ENCODE measurements at regions not wholly inside any gene's neighbourhood (a gene's known extent, or its start where the extent isn't known, plus 50 kb on each side); places are given as distances from the start of the nearest gene placed in this dataset.

DNA sequence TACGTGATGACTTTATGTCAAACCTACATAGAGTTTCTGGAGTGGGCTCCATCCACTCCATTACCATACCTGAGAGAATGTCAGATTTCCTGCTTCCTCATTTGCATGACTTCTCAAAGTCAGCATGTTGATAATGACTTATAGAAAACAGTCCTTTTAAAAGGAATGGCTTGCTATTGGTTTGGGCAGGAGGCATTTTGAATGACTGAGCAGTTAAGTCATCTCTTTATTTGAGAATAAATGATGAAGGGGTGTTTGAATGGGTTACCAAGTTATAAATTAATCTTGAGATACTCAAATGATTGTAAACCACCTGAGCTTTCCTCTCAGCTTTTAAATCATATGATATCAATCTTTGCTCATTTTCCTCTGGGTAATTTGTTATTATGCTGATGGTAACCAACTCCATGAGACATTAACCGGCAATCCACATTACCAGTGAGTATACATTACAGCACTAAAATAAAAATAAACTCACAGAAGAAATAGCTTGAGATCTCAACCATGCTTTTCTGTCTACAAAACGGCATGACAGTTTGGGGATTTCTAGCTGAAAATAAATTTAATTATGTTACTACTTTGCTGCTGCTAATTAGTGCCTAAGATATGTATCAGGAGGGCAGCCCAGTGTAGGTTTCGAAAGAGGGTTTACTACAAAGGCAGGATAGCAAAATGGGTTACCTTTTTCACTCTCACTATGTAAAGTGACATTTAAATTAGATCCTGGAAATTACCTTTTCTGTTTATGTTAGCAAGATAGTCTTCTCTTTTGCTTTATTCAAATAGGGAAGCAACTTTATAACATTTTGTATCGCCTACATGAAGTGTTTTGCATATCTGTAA is 78.8 kb downstream of the RPS12 start:
- 87% methylated on average over 5 of the region's 5 CpGs for WGBS
- intact Hi-C loops (cut with DNase I), result no loop called here

GRCh38 chr6:132893772-132894490 is 79.6 kb downstream of the RPS12 start:
- Histone ChIP-seq H3K27ac (replicated peaks in 1 of 4) (no peak overlapping the region), H3K4me3 (no peak overlapping the region), H3K4me1 (no peaks in the 10 kb centered on the region), H3K36me3 (no peaks in the 10 kb centered on the region), H3K9me3 (peaks cover 0 to 3% (median 0%) of the 10 kb centered on the region in 4 donors), H3K27me3 (no peaks in the 10 kb centered on the region)
- TF ChIP-seq EP300 (IDR thresholded peaks at IDR 0.05), result no peak
- TF ChIP-seq, protein P1, sequence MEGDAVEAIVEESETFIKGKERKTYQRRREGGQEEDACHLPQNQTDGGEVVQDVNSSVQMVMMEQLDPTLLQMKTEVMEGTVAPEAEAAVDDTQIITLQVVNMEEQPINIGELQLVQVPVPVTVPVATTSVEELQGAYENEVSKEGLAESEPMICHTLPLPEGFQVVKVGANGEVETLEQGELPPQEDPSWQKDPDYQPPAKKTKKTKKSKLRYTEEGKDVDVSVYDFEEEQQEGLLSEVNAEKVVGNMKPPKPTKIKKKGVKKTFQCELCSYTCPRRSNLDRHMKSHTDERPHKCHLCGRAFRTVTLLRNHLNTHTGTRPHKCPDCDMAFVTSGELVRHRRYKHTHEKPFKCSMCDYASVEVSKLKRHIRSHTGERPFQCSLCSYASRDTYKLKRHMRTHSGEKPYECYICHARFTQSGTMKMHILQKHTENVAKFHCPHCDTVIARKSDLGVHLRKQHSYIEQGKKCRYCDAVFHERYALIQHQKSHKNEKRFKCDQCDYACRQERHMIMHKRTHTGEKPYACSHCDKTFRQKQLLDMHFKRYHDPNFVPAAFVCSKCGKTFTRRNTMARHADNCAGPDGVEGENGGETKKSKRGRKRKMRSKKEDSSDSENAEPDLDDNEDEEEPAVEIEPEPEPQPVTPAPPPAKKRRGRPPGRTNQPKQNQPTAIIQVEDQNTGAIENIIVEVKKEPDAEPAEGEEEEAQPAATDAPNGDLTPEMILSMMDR (IDR thresholded peaks at IDR 0.05), result no peak
- TF ChIP-seq POLR2AphosphoS5 (IDR thresholded peaks at IDR 0.05), result no peak
- no peak for TF ChIP-seq POLR2A (IDR thresholded peaks at IDR 0.05; ENCODE audit: low read depth)
- DNase-seq (ENCODE audit: extremely low spot score), result no peak
- intact Hi-C loops (cut with DNase I), result no loop called here
- 73% methylated on average over 8 of the region's 8 CpGs for WGBS

More for the DNA sequence above, 78.8 kb downstream of the RPS12 start:
- DNase-seq (ENCODE audit: extremely low spot score), result no peak
- no peaks in the 10 kb centered on the region for H3K4me1 ChIP-seq
- H3K27me3 ChIP-seq, result no peaks in the 10 kb centered on the region
- H3K4me3 ChIP-seq, result no peak overlapping the region
- H3K27ac ChIP-seq (replicated peaks in 1 of 4), result no peak overlapping the region
- TF ChIP-seq POLR2AphosphoS5 (IDR thresholded peaks at IDR 0.05), result no peak
- TF ChIP-seq, protein P1 (IDR thresholded peaks at IDR 0.05), result no peak
- TF ChIP-seq POLR2A (IDR thresholded peaks at IDR 0.05; ENCODE audit: low read depth), result no peak
- no peak for TF ChIP-seq EP300 (IDR thresholded peaks at IDR 0.05)
- H3K36me3 ChIP-seq, result no peaks in the 10 kb centered on the region
- H3K9me3 ChIP-seq, result peaks cover 0 to 3% (median 0%) of the 10 kb centered on the region in 4 donors

DNA sequence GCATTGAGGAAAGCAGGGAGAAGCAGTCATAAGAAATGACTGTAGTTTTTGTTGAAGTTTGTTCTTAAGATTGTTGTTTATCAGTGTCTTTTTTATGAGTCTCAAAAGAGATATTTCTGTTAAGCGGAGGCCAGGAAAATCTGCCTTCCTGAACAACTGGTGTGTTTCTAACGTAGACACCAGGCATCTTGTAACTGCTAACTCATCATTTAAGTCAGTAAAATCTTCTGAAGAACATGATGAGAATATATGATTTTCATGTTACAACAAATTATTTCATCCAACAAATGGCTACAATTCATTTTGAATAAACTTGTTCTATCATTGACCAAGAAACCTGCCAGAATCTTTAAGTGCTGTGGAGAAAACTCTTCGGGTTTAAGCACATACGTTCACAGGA is 84.0 kb downstream of the RPS12 start:
- TF ChIP-seq POLR2A (IDR thresholded peaks at IDR 0.05; ENCODE audit: low read depth) (no peak), POLR2AphosphoS5 (IDR thresholded peaks at IDR 0.05) (no peak), EP300 (IDR thresholded peaks at IDR 0.05) (no peak)
- TF ChIP-seq, protein P1 (IDR thresholded peaks at IDR 0.05), result no peak
- no peak overlapping the region for H3K4me3 ChIP-seq
- intact Hi-C loops (cut with DNase I), result no loop called here
- DNase-seq (ENCODE audit: extremely low spot score), result no peak
- no peaks in the 10 kb centered on the region for H3K36me3 ChIP-seq
- H3K9me3 ChIP-seq, result no peaks in the 10 kb centered on the region
- H3K27ac ChIP-seq (replicated peaks in 1 of 4), result no peak overlapping the region
- H3K4me1 ChIP-seq, result peaks cover 0 to 10% (median 3%) of the 10 kb centered on the region in 4 donors
- H3K27me3 ChIP-seq, result no peaks in the 10 kb centered on the region
- WGBS, result 83% methylated on average over 4 of the region's 4 CpGs

GRCh38 chr6:132900849-132901248 is 86.5 kb downstream of the RPS12 start:
- intact Hi-C loops (cut with DNase I), result no loop called here
- no peaks in the 10 kb centered on the region for H3K27me3 ChIP-seq
- TF ChIP-seq POLR2A (IDR thresholded peaks at IDR 0.05; ENCODE audit: low read depth) (no peak), POLR2AphosphoS5 (IDR thresholded peaks at IDR 0.05) (no peak), EP300 (IDR thresholded peaks at IDR 0.05) (no peak)
- TF ChIP-seq, protein P1 (IDR thresholded peaks at IDR 0.05), result no peak
- no peak overlapping the region for H3K4me3 ChIP-seq
- H3K9me3 ChIP-seq, result no peaks in the 10 kb centered on the region
- H3K27ac ChIP-seq (replicated peaks in 1 of 4), result no peak overlapping the region
- peaks cover 0 to 10% (median 3%) of the 10 kb centered on the region in 4 donors for H3K4me1 ChIP-seq
- 90% methylated on average over 2 of the region's 2 CpGs for WGBS
- DNase-seq (ENCODE audit: extremely low spot score), result no peak
- H3K36me3 ChIP-seq, result no peaks in the 10 kb centered on the region

Data from esophagus muscularis mucosa (tissue), 4 donors.